ENCODE measurements at regions not wholly inside any gene's neighbourhood (a gene's known extent, or its start where the extent isn't known, plus 50 kb on each side); places are given as distances from the start of the nearest gene placed in this dataset.

DNA sequence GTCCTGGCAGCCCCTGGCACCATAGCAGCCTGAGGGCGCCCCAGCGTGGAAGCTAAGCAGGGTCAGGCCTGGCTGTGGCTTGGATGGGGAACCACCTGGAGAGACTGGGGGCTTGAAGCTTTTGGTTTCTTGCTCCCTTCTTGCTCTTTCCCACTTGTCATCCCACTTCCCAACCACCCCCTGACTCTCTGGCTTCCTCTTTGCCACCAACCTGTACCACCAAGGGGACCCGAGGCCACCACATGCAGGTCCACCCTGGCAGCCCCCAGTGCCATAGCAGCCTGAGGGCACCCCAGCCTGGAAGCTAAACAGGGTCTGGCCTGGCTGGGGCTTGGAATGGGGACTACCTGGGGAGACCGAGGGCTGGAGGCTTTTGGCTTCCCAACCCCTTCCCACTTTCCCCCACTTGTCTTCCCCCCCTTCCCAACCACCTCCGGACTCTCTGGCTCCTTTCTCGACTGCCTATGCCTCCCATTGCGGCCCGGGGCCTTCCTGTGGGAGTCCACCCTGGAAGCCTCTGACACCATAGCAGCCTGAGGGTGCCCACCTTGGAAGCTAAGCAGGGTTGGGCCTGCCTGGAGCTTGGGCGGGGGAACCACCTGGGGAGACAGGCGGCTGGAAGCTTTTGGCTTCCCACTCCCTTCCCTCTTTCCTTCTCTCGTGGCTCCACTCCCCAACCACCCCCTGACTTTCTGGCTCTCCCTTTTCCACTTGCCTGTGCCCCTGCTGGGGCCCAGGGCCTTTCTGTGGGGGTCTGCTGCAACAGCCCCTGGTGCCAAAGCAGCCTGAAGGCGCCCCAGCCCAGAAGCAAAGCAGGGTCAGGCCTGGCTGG is 2294.4 kb downstream of the TP53TG3F start:
- H3K4me3 ChIP-seq (ENCODE audit: control insufficient read depth, low read depth, low read length), result no peak overlapping the region
- DNase-seq (ENCODE audit: low read depth), result no peak
- TF ChIP-seq CTCF (conservative IDR thresholded peaks at IDR 0.05; ENCODE audit: control insufficient read depth, insufficient read depth, low read depth, low read length), result no peak

DNA sequence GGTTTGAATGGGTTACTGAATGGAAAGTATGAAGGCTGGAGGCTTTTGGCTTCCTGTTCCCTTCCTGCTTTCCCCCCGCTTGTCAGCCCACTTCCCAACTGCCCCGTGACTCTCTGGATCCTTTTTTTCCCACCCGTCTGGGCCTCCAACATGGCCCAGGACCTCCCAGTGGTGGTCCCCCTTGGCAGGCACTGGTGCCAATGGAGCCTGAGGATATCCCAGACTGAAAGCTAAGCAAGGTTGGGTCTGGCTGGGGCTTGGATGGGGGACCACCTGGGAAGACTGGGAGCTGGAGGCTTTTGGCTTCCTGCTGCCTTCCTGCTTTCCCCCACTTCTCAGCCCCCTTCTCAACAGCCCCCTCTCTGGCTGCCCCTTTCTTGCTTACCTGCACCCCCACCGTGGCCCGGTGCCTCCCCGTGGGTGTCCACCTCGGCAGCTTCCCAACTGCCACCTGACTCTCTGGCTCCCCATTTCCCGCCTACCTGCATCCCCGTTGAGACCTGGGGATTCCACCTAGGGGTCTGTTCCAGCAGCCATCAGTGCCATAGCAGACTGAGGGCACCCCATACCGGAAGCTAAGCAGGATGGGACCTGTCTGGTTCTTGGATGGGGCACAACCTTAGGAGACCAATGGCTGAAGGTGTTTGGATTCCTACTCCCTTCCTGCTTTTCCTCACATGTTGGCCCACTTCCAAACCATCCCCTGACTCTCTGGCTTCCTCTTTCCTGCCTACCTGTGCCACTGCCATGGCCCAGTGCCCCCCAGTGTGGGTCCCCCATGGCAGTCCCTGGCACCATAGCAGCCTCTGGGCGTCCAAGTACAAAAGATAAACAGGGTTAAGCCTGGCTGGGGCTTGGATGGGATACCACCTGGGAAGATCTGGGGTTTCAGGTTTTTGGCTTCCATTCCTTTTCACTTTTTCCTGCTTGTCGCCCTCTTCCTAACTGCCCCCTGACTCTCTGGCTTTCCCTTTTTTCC is 2295.3 kb downstream of the TP53TG3F start:
- no peak overlapping the region for H3K4me3 ChIP-seq (ENCODE audit: control insufficient read depth, low read depth, low read length)
- no peak for DNase-seq (ENCODE audit: low read depth)
- TF ChIP-seq CTCF (conservative IDR thresholded peaks at IDR 0.05; ENCODE audit: control insufficient read depth, insufficient read depth, low read depth, low read length), result no peak

DNA sequence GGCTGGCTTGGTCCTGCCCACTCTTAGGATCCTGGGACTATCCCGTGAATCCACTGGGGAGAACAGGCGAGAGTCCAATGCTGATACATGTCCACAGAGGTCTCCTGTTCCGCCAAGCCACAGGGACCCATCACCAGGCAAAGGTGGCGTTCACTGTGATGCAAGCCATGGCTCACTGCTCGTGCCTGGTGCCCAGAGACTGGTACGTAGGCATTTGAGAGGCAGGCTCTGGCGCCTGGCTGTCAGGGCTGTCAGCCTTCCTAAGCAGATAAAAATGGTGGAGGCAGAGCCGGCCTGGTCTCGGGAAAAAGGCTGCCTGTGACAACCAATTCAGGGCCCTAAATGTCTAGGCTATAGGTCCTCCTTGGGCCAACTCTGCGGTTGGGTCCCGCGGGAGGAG is 2329.0 kb downstream of the TP53TG3F start:
- DNase-seq (ENCODE audit: low read depth), result no peak
- no peak for TF ChIP-seq CTCF (conservative IDR thresholded peaks at IDR 0.05; ENCODE audit: control insufficient read depth, insufficient read depth, low read depth, low read length)
- H3K4me3 ChIP-seq (ENCODE audit: control insufficient read depth, low read depth, low read length), result no peak overlapping the region

- TF ChIP-seq CTCF (conservative IDR thresholded peaks at IDR 0.05; ENCODE audit: control insufficient read depth, insufficient read depth, low read depth, low read length), result no peak
- DNase-seq (ENCODE audit: low read depth), result no peak
- no peak overlapping the region for H3K4me3 ChIP-seq (ENCODE audit: control insufficient read depth, low read depth, low read length)
These were observed 2333.3 kb downstream of the TP53TG3F start for GRCh38 chr16:35792516-35793285.

DNA sequence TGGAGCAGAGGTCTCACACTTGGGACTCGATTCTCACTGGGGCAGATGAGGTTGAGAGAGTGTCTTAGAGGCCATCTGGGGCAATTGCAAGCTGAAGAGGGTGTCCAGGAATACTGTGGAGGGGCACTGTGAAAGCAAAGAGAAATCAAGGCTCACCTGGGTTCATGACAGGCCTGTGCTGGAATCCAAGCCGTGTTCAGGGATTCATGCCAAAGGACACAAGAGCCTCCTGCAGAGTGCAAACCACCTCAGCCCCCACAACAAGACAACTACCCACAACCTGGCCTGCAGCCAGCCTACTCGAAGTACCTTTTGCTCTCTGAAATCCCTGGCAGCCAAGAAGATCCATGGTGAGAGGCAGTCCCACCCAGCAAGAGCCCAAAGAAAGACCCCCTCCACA is 2334.2 kb downstream of the TP53TG3F start:
- no peak for DNase-seq (ENCODE audit: low read depth)
- TF ChIP-seq CTCF (conservative IDR thresholded peaks at IDR 0.05; ENCODE audit: control insufficient read depth, insufficient read depth, low read depth, low read length), result no peak

DNA sequence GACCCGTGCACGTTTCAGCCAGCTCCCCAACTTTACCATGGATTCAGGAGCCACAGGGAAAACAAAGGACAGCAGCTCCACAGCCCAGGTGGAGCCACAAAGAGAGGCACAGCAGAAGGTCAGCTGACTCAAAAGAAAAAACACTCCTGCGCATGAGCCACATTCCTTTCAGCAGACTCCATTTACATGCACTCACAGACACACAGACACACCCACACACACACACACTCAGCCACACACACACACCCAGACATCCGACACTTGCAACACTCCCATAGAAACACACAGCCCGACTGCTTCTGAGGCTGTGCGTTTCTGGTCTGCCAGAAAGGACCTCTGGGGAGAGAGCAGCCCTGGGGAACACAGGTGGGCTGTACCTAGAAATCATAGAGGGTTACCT is 2335.5 kb downstream of the TP53TG3F start:
- H3K4me3 ChIP-seq (ENCODE audit: control insufficient read depth, low read depth, low read length), result no peak overlapping the region
- TF ChIP-seq CTCF (conservative IDR thresholded peaks at IDR 0.05; ENCODE audit: control insufficient read depth, insufficient read depth, low read depth, low read length), result no peak
- no peak for DNase-seq (ENCODE audit: low read depth)

More for the DNA sequence above, 2334.2 kb downstream of the TP53TG3F start:
- no peak overlapping the region for H3K4me3 ChIP-seq (ENCODE audit: control insufficient read depth, low read depth, low read length)

All from fibroblast of mammary gland (primary cell).